GM19238 (cell line): ENCODE measurements at regions not wholly inside any gene's neighbourhood (a gene's known extent, or its start where the extent isn't known, plus 50 kb on each side); places are given as distances from the start of the nearest gene placed in this dataset.

ENCODE experiments used
- DNase-seq: peaks from one replicate; pipeline ENCODE4 v3.0.0; 2011; ENCODE audit warnings: low spot score; ENCODE audit not compliant: insufficient read length

GRCh38 chr15:101590785-101591184 is 61.4 kb downstream of the TM2D3 start:
- no peak for DNase-seq

- no peak for DNase-seq
These were observed 68.9 kb downstream of the TM2D3 start for GRCh38 chr15:101583284-101583683.

- no peak for DNase-seq
These were observed 71.8 kb downstream of the TM2D3 start for GRCh38 chr15:101580431-101580830.

GRCh38 chr15:101579631-101580163 is 72.5 kb downstream of the TM2D3 start:
- no peak for DNase-seq

GRCh38 chr15:101578443-101578894 is 73.7 kb downstream of the TM2D3 start:
- DNase-seq, result no peak

- DNase-seq, result no peak
These were observed 78.2 kb downstream of the TM2D3 start for GRCh38 chr15:101573951-101574350.

GRCh38 chr15:101570241-101570640 is 80.7 kb upstream of the PCSK6 start:
- DNase-seq, result no peak

GRCh38 chr15:101568821-101569555 is 79.5 kb upstream of the PCSK6 start:
- no peak for DNase-seq

- no peak for DNase-seq
These were observed 78.8 kb upstream of the PCSK6 start for GRCh38 chr15:101568309-101568708.

- no peak for DNase-seq
These were observed 77.4 kb upstream of the PCSK6 start for GRCh38 chr15:101566748-101567488.

- DNase-seq, result no peak
These were observed 75.9 kb upstream of the PCSK6 start for GRCh38 chr15:101565377-101565776.

- DNase-seq, result no peak
These were observed 73.8 kb upstream of the PCSK6 start for GRCh38 chr15:101563176-101563796.

GRCh38 chr15:101562428-101563059 is 73.0 kb upstream of the PCSK6 start:
- no peak for DNase-seq

- DNase-seq, result no peak
These were observed 72.0 kb upstream of the PCSK6 start for GRCh38 chr15:101561584-101561906.

- no peak for DNase-seq
These were observed 71.4 kb upstream of the PCSK6 start for GRCh38 chr15:101560722-101561583.

- DNase-seq, result peak; percentile 19
These were observed 70.4 kb upstream of the PCSK6 start for GRCh38 chr15:101559952-101560351.

- DNase-seq, result no peak
These were observed 68.9 kb upstream of the PCSK6 start for GRCh38 chr15:101558221-101558941.

- no peak for DNase-seq
These were observed 66.8 kb upstream of the PCSK6 start for GRCh38 chr15:101556273-101556672.

GRCh38 chr15:101554115-101554915 is 64.8 kb upstream of the PCSK6 start:
- DNase-seq, result no peak
